Hepatocyte (in vitro differentiated cells): ENCODE measurements at regions not wholly inside any gene's neighbourhood (a gene's known extent, or its start where the extent isn't known, plus 50 kb on each side); places are given as distances from the start of the nearest gene placed in this dataset.

ENCODE experiments used
- DNase-seq: peaks from one replicate; pipeline ENCODE4 v3.0.0-alpha.2; 2016; ENCODE audit warnings: low spot score
- H2AFZ ChIP-seq: fragments of 200-600 bp; sonication (generic); 2 replicates; pipeline ENCODE4 v1.6.0; 2016; ENCODE audit warnings: antibody characterized with exemption, mild to moderate bottlenecking
- H3K27ac ChIP-seq: fragments of 200-600 bp; sonication (generic); 2 replicates; pipeline ENCODE4 v1.5.1; 2016; ENCODE audit warnings: mild to moderate bottlenecking
- H3K27me3 ChIP-seq: fragments of 200-600 bp; sonication (generic); 2 replicates; pipeline ENCODE4 v1.6.1; 2016
- H3K36me3 ChIP-seq: fragments of 200-600 bp; sonication (generic); replicated peaks from 2 replicates; pipeline ENCODE4 v1.5.1; 2016; ENCODE audit warnings: low read depth; ENCODE audit not compliant: insufficient read depth
- H3K4me1 ChIP-seq: fragments of 200-600 bp; sonication (generic); 2 replicates; pipeline ENCODE4 v1.5.1; 2016; ENCODE audit warnings: mild to moderate bottlenecking, moderate library complexity; ENCODE audit not compliant: insufficient read depth
- H3K4me2 ChIP-seq: fragments of 200-600 bp; sonication (generic); 2 replicates; pipeline ENCODE4 v1.6.0; 2016
- H3K4me3 ChIP-seq: fragments of 200-600 bp; sonication (generic); 2 replicates; pipeline ENCODE4 v1.5.1; 2016; ENCODE audit warnings: mild to moderate bottlenecking
- H3K79me2 ChIP-seq: fragments of 200-600 bp; sonication (generic); 2 replicates; pipeline ENCODE4 v1.6.0; 2017; ENCODE audit warnings: mild to moderate bottlenecking
- H3K9me2 ChIP-seq: fragments of 200-600 bp; sonication (generic); replicated peaks from 2 replicates; pipeline ENCODE4 v1.6.0; 2017; ENCODE audit warnings: mild to moderate bottlenecking; ENCODE audit not compliant: insufficient read depth
- H3K9me3 ChIP-seq: fragments of 200-600 bp; sonication (generic); 2 replicates; pipeline ENCODE4 v1.5.1; 2016; ENCODE audit warnings: low read depth, mild to moderate bottlenecking
- H4K20me1 ChIP-seq: fragments of 200-600 bp; sonication (generic); 2 replicates; pipeline ENCODE4 v1.6.0; 2016; ENCODE audit warnings: mild to moderate bottlenecking; ENCODE audit not compliant: insufficient read depth, poor library complexity, severe bottlenecking
- EZH2 ChIP-seq: fragments of 200-600 bp; sonication (generic); IDR thresholded peaks from 2 replicates; pipeline ENCODE4 v1.6.1; 2016; ENCODE audit warnings: antibody characterized with exemption, mild to moderate bottlenecking, borderline replicate concordance
- EZH2phosphoT487 ChIP-seq: fragments of 200-600 bp; sonication (generic); IDR thresholded peaks from one replicate; pipeline ENCODE4 v1.6.1; 2018; ENCODE audit warnings: antibody characterized with exemption, mild to moderate bottlenecking, low read depth, moderate library complexity; ENCODE audit not compliant: unreplicated experiment, severe bottlenecking
- WGBS: methylation state at CpG from one replicate; pipeline ENCODE4 v1.1.6; 2016; ENCODE audit warnings: low lambda C conversion rate; ENCODE audit errors: missing lambda C conversion rate; 5-methylcytosine and 5-hydroxymethylcytosine counted together
- TF ChIP-seq, protein P1 (sequence below): fragments of 200-600 bp; sonication (generic); IDR thresholded peaks from 2 replicates; pipeline ENCODE4 v1.5.1; 2016; ENCODE audit warnings: antibody characterized with exemption, mild to moderate bottlenecking; ENCODE audit not compliant: poor library complexity

DNA sequence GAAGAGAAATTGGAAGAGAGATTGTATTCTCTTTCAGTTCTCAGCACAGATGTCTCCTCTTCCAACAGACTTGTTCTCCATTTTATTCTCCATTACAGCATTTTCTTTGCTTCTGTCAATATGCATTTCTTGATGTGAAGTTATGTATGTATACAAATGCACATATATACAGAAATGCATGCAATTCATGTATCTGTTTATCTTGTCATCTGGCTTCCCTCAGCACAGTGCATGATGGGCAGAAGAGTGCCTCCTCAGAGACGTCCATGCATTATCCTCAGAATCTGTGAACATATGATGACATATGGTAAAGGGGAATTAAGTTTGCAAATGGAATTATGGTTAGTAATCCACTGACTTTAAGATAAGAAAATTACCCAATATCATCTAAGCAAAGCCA lies 106.7 kb upstream of the VWC2 start:
- Histone ChIP-seq H4K20me1 (no peaks in the 10 kb centered on the region), H2AFZ (no peak overlapping the region), H3K4me1 (no peaks in the 10 kb centered on the region), H3K36me3 (no peaks in the 10 kb centered on the region), H3K4me3 (no peak overlapping the region), H3K9me3 (no peaks in the 10 kb centered on the region), H3K9me2 (no peaks in the 10 kb centered on the region), H3K27ac (no peak overlapping the region), H3K4me2 (no peak overlapping the region), H3K79me2 (no peaks in the 10 kb centered on the region), H3K27me3 (no peaks in the 10 kb centered on the region)
- TF ChIP-seq EZH2phosphoT487 (no peak), EZH2 (no peak)
- TF ChIP-seq, protein P1, sequence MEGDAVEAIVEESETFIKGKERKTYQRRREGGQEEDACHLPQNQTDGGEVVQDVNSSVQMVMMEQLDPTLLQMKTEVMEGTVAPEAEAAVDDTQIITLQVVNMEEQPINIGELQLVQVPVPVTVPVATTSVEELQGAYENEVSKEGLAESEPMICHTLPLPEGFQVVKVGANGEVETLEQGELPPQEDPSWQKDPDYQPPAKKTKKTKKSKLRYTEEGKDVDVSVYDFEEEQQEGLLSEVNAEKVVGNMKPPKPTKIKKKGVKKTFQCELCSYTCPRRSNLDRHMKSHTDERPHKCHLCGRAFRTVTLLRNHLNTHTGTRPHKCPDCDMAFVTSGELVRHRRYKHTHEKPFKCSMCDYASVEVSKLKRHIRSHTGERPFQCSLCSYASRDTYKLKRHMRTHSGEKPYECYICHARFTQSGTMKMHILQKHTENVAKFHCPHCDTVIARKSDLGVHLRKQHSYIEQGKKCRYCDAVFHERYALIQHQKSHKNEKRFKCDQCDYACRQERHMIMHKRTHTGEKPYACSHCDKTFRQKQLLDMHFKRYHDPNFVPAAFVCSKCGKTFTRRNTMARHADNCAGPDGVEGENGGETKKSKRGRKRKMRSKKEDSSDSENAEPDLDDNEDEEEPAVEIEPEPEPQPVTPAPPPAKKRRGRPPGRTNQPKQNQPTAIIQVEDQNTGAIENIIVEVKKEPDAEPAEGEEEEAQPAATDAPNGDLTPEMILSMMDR = no peak
- 57% methylated on average over 1 of the region's 1 CpG for WGBS
- DNase-seq = no peak

DNA sequence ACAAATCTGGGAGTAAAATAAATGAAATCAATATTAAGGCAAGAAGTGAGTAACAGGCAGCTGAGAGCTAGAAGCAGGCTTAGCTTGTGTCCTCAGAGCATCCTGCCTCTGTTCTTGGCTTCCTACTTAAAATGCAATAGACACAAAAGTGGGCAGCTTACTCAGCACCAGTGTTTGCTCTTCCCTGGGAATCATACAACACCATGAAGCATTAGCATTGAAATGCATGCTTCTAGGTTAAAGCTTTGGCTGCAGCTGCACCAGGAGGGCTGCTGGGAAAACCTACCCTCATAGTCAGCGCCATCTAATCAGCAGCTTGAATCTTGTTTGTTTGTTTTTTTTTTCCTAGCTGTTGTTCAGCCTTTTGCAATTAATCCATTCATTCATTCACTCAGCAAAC lies 104.2 kb upstream of the VWC2 start:
- no peak for DNase-seq
- 32% methylated on average over 1 of the region's 1 CpG for WGBS

DNA sequence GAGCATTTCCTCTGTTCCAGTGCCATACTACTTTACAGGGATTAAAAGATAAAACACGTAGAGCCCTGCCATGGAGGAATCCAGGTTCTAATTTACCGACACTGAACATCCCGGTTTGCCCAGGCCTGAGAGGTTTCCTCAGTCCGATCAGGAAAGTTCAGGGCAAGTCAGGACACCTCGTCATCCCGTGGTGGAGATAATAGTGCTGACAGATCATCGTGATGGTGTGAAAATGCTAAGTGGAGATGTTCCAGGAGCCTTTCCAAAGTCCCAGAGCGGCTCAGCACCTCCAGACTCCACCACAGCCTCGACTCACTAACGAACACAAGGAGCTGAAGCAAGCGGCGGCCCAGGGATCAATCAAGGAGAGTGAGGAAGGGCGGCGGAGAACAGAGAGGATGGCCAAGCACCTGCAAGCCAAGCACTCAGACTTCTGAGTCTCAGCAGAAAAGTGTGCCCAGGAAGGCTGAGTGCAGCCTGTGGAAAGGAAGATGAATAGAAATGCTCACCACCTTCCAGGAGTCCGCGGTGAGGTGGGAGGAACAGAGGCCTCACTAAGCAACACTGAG lies 103.7 kb upstream of the VWC2 start:
- no peaks in the 10 kb centered on the region for H4K20me1 ChIP-seq
- no peaks in the 10 kb centered on the region for H3K9me3 ChIP-seq
- no peaks in the 10 kb centered on the region for H3K36me3 ChIP-seq
- 76% methylated on average over 16 of the region's 16 CpGs for WGBS
- H3K27me3 ChIP-seq = no peaks in the 10 kb centered on the region
- no peak overlapping the region for H3K27ac ChIP-seq
- no peak overlapping the region for H3K4me2 ChIP-seq
- TF ChIP-seq EZH2phosphoT487 = no peak
- TF ChIP-seq EZH2 = no peak
- TF ChIP-seq, protein P1 = no peak
- H3K4me1 ChIP-seq = no peaks in the 10 kb centered on the region
- no peak overlapping the region for H2AFZ ChIP-seq
- no peaks in the 10 kb centered on the region for H3K9me2 ChIP-seq
- no peak for DNase-seq
- no peak overlapping the region for H3K4me3 ChIP-seq
- H3K79me2 ChIP-seq = no peaks in the 10 kb centered on the region

More for the DNA sequence above, 104.2 kb upstream of the VWC2 start:
- Histone ChIP-seq H3K27me3 (no peaks in the 10 kb centered on the region), H3K27ac (no peak overlapping the region), H3K4me2 (no peak overlapping the region), H3K4me1 (no peaks in the 10 kb centered on the region), H3K79me2 (no peaks in the 10 kb centered on the region), H3K9me2 (no peaks in the 10 kb centered on the region), H3K36me3 (no peaks in the 10 kb centered on the region), H3K4me3 (no peak overlapping the region), H2AFZ (no peak overlapping the region), H3K9me3 (no peaks in the 10 kb centered on the region), H4K20me1 (no peaks in the 10 kb centered on the region)
- TF ChIP-seq EZH2 (no peak), EZH2phosphoT487 (no peak)
- TF ChIP-seq, protein P1 = no peak

DNA sequence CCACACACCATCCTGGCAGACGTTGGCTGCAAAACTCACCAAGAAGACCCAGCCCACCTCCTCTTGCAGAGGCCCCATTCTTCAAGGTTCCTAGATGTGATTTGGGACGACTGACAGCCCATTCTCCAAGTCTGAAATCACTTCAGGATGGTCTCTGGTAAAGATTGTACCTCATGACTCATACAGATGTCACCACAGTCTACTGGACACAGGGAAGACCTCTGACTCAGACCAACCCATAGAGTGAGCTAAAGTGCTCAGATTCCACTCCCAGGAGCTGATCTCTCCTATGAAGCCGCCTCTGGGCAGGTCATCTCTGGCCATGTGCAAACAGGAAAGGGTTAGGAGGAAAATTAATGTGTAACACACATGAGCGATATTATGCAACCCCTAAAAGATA lies 102.4 kb upstream of the VWC2 start:
- no peak for TF ChIP-seq EZH2phosphoT487
- TF ChIP-seq, protein P1 = no peak
- TF ChIP-seq EZH2 = no peak
- Histone ChIP-seq H3K4me3 (no peak overlapping the region), H2AFZ (no peak overlapping the region), H3K4me2 (no peak overlapping the region), H3K36me3 (no peaks in the 10 kb centered on the region), H3K9me3 (no peaks in the 10 kb centered on the region), H3K9me2 (no peaks in the 10 kb centered on the region), H3K4me1 (no peaks in the 10 kb centered on the region), H3K79me2 (no peaks in the 10 kb centered on the region), H3K27ac (no peak overlapping the region), H3K27me3 (no peaks in the 10 kb centered on the region), H4K20me1 (no peaks in the 10 kb centered on the region)
- WGBS = 73% methylated on average over 4 of the region's 4 CpGs
- DNase-seq = no peak
